Suprapubic skin (tissue), 4 donors: ENCODE measurements at regions not wholly inside any gene's neighbourhood (a gene's known extent, or its start where the extent isn't known, plus 50 kb on each side); places are given as distances from the start of the nearest gene placed in this dataset.

Experiments used
- DNase-seq, 2 donors: peaks; one replicate each; pipeline ENCODE4 v3.0.0-alpha.2; 2019; ENCODE audit warnings: low spot score in 2 of 2
- H3K27ac ChIP-seq: fragments of 200-600 bp; sonication (generic); one replicate; pipeline ENCODE4 v1.5.1; 2019
- H3K27me3 ChIP-seq: fragments of 200-600 bp; sonication (generic); one replicate; pipeline ENCODE4 v1.5.1; 2019
- H3K36me3 ChIP-seq: fragments of 200-600 bp; sonication (generic); one replicate; pipeline ENCODE4 v1.5.1; 2019
- H3K4me1 ChIP-seq: fragments of 200-600 bp; sonication (generic); one replicate; pipeline ENCODE4 v1.5.1; 2019
- H3K4me3 ChIP-seq: fragments of 200-600 bp; sonication (generic); one replicate; pipeline ENCODE4 v1.5.1; 2019; ENCODE audit warnings: mild to moderate bottlenecking
- H3K9me3 ChIP-seq: fragments of 200-600 bp; sonication (generic); one replicate; pipeline ENCODE4 v1.5.1; 2019
- EP300 ChIP-seq: sonication (generic); formaldehyde crosslinking; IDR thresholded peaks from one replicate; pipeline ENCODE4 v1.6.1; 2017; ENCODE audit warnings: antibody characterized with exemption
- POLR2A ChIP-seq, 2 donors: fragments of 450-650 bp; IDR thresholded peaks; one replicate each; pipeline ENCODE4 v1.6.1; 2017; ENCODE audit warnings: antibody characterized with exemption in 2 of 2, mild to moderate bottlenecking in 2 of 2, moderate library complexity in 2 of 2
- POLR2AphosphoS5 ChIP-seq, 3 donors: sonication (generic); formaldehyde crosslinking; IDR thresholded peaks; one replicate each; pipeline ENCODE4 v1.6.1; 2017; ENCODE audit warnings: antibody characterized with exemption in 3 of 3
- WGBS: methylation state at CpG from one replicate; pipeline ENCODE4 v1.1.5; 2018; 5-methylcytosine and 5-hydroxymethylcytosine counted together
- TF ChIP-seq, protein P1 (sequence below), 2 donors: fragments of 200-600 bp in 1 of 2; fragments of 450-650 bp in 1 of 2; sonication (generic) in 1 of 2; IDR thresholded peaks; one replicate each; pipeline ENCODE4 v1.5.1; 2016 to 2019; ENCODE audit warnings: antibody characterized with exemption in 2 of 2, mild to moderate bottlenecking in 1 of 2, moderate library complexity in 1 of 2

DNA sequence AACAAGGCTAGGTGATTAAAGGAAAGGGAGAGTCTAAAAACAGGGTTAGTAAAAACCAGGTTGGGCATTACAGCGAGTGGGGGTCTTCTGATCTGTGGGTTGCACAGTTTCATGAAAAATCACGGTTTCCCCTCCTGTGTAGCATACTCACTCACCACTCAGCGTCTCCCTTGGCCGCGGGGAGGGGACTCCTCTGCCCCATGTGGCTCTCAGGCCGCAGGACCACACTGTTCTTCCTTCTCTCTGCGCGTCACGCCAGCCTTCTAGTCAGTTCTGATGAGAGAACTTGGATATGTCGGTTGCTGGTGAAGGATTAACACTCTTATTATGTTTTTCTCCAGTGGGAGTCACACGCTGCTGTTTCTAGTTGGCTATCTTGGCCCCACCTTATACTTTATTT, 254.6 kb upstream of the LRRC7 start:
- H3K4me1 ChIP-seq, result no peaks in the 10 kb centered on the region
- 91% methylated on average over 11 of the region's 11 CpGs for WGBS
- H3K27me3 ChIP-seq, result peaks cover 4% of the 10 kb centered on the region
- TF ChIP-seq EP300, result no peak
- TF ChIP-seq, protein P1, sequence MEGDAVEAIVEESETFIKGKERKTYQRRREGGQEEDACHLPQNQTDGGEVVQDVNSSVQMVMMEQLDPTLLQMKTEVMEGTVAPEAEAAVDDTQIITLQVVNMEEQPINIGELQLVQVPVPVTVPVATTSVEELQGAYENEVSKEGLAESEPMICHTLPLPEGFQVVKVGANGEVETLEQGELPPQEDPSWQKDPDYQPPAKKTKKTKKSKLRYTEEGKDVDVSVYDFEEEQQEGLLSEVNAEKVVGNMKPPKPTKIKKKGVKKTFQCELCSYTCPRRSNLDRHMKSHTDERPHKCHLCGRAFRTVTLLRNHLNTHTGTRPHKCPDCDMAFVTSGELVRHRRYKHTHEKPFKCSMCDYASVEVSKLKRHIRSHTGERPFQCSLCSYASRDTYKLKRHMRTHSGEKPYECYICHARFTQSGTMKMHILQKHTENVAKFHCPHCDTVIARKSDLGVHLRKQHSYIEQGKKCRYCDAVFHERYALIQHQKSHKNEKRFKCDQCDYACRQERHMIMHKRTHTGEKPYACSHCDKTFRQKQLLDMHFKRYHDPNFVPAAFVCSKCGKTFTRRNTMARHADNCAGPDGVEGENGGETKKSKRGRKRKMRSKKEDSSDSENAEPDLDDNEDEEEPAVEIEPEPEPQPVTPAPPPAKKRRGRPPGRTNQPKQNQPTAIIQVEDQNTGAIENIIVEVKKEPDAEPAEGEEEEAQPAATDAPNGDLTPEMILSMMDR (IDR thresholded peaks at IDR 0.05), result no peak
- no peak overlapping the region for H3K27ac ChIP-seq
- H3K9me3 ChIP-seq, result no peaks in the 10 kb centered on the region
- DNase-seq, result no peak
- H3K4me3 ChIP-seq, result no peak overlapping the region
- no peaks in the 10 kb centered on the region for H3K36me3 ChIP-seq

DNA sequence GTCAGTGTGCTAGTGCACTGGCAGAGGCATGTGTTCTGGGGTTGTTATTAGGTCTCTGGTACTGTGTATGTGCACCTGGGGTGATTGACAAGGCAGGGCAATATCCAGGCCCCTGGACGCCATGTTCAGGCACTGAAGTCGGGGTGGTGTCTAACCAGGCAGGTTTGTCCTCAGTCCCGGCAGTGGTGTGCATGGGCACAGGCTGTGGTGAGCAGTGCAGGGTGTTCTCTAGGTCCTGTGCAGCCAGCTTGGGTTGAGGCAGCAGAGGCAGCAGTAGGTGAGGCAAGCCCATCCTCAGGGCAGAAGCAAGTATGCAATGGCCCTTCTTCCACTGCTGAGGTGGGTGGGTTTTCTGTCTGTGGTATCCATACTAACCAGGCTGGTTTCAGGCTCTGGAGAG, 252.3 kb upstream of the LRRC7 start:
- no peak for DNase-seq
- Histone ChIP-seq H3K27me3 (peaks cover 4% of the 10 kb centered on the region), H3K9me3 (no peaks in the 10 kb centered on the region), H3K4me1 (no peaks in the 10 kb centered on the region), H3K4me3 (no peak overlapping the region), H3K27ac (no peak overlapping the region), H3K36me3 (no peaks in the 10 kb centered on the region)
- 80% methylated on average over 1 of the region's 3 CpGs for WGBS
- no peak for TF ChIP-seq POLR2AphosphoS5 (IDR thresholded peaks at IDR 0.05)
- no peak for TF ChIP-seq EP300
- no peak for TF ChIP-seq POLR2A (IDR thresholded peaks at IDR 0.05)
- TF ChIP-seq, protein P1 (IDR thresholded peaks at IDR 0.05), result no peak

DNA sequence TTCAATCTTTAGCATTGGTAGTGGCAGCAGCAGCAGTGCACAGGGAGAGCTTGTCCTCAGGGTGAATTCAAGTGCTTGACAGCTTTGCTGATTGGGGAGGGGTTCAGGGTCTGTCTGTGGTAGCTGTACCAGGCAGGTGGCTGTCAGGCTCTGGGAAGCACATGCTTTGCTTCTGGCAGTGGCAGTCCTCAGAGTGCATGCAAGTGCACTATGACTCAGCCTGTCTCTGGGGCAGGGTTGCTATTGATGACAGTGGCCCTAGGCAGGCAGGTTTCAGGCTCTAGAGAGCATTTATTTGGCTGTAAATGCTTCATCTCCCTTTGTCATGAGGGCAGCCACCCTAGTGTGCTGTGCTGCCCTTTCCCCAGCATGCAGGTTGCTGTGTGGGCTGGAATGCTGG, 251.9 kb upstream of the LRRC7 start:
- H3K27ac ChIP-seq, result no peak overlapping the region
- no peaks in the 10 kb centered on the region for H3K9me3 ChIP-seq
- H3K27me3 ChIP-seq, result peaks cover 4% of the 10 kb centered on the region
- no peak for DNase-seq
- H3K4me3 ChIP-seq, result no peak overlapping the region
- no peaks in the 10 kb centered on the region for H3K4me1 ChIP-seq
- TF ChIP-seq, protein P1 (IDR thresholded peaks at IDR 0.05), result no peak
- TF ChIP-seq EP300 (no peak), POLR2AphosphoS5 (IDR thresholded peaks at IDR 0.05) (no peak), POLR2A (IDR thresholded peaks at IDR 0.05) (no peak)
- no peaks in the 10 kb centered on the region for H3K36me3 ChIP-seq

DNA sequence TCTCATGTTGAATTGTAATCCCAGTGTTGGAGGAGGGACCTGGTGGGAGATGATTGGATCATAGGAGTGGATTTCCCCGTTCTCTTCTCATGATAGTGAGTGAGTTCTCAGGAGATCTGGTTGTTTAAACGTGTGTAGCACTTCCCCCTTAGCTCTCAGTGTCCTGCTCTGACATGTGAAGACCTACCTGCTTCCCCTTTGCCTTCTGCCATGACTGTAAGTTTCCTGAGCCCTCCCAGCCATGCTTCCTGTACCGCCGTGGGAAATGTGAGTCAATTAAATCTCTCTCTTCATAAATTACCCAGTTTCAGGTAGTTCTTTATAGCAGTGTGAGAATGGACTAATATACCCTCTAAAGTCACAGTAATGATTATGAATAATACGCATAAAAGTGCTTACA, 248.4 kb upstream of the LRRC7 start:
- TF ChIP-seq, protein P1 (IDR thresholded peaks at IDR 0.05), result no peak
- no peak for TF ChIP-seq POLR2AphosphoS5 (IDR thresholded peaks at IDR 0.05)
- no peak for TF ChIP-seq EP300
- TF ChIP-seq POLR2A (IDR thresholded peaks at IDR 0.05), result no peak
- no peaks in the 10 kb centered on the region for H3K27me3 ChIP-seq
- H3K9me3 ChIP-seq, result no peaks in the 10 kb centered on the region
- H3K36me3 ChIP-seq, result no peaks in the 10 kb centered on the region
- no peak overlapping the region for H3K4me3 ChIP-seq
- no peaks in the 10 kb centered on the region for H3K4me1 ChIP-seq
- no peak overlapping the region for H3K27ac ChIP-seq
- DNase-seq, result no peak
- 71% methylated on average over 5 of the region's 5 CpGs for WGBS

DNA sequence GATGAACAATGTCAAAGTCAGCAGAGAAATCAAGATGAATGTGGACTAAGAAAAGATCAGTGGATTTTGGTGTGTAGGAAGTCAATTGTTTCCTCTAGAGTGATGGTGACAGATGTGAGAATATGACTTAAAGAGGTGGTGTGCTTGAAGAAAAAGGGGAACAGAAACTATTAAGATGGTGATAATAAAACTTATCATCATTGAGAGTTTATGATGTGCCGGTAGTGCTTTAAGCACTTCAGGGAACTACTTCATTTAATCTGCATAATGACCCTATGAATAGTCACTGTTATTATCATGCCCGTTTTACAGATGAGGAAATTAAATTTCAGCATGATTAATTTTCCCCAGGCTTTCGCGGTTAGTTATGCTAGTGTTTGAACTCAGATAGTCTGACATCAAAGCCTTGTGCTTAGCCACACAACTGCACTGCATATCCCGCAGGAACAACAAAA, 246.9 kb upstream of the LRRC7 start:
- H3K4me3 ChIP-seq, result no peak overlapping the region
- TF ChIP-seq POLR2AphosphoS5 (IDR thresholded peaks at IDR 0.05) (no peak), EP300 (no peak), POLR2A (IDR thresholded peaks at IDR 0.05) (no peak)
- TF ChIP-seq, protein P1 (IDR thresholded peaks at IDR 0.05), result no peak
- no peaks in the 10 kb centered on the region for H3K9me3 ChIP-seq
- no peaks in the 10 kb centered on the region for H3K4me1 ChIP-seq
- H3K27ac ChIP-seq, result no peak overlapping the region
- H3K27me3 ChIP-seq, result no peaks in the 10 kb centered on the region
- 35% methylated on average over 5 of the region's 5 CpGs for WGBS
- H3K36me3 ChIP-seq, result no peaks in the 10 kb centered on the region
- DNase-seq, result no peak
